NCI-H82 treated with DMSO at 0.1 percent for 48 hours (cell line): ENCODE measurements at regions not wholly inside any gene's neighbourhood (a gene's known extent, or its start where the extent isn't known, plus 50 kb on each side); places are given as distances from the start of the nearest gene placed in this dataset.
"Not testable (repeated sequence)": the region's sequence is repeated elsewhere in the genome, so short reads cannot be mapped to it uniquely, and the experiment has no call there.

Experiments
- DNase-seq: peaks from one replicate; lab custom pipeline; 2025; ENCODE audit not compliant: unreplicated experiment; lab: John Stamatoyannopoulos, UW

- no peak for DNase-seq
Measured at GRCh38 chr1:87398641-87399040, 70.0 kb downstream of the LMO4 start.

GRCh38 chr1:87399264-87399663 lies 70.6 kb downstream of the LMO4 start:
- no peak for DNase-seq

- DNase-seq: no peak
Measured at GRCh38 chr1:87399701-87400100, 71.0 kb downstream of the LMO4 start.

GRCh38 chr1:87400813-87401212 lies 72.1 kb downstream of the LMO4 start:
- no peak for DNase-seq

DNA sequence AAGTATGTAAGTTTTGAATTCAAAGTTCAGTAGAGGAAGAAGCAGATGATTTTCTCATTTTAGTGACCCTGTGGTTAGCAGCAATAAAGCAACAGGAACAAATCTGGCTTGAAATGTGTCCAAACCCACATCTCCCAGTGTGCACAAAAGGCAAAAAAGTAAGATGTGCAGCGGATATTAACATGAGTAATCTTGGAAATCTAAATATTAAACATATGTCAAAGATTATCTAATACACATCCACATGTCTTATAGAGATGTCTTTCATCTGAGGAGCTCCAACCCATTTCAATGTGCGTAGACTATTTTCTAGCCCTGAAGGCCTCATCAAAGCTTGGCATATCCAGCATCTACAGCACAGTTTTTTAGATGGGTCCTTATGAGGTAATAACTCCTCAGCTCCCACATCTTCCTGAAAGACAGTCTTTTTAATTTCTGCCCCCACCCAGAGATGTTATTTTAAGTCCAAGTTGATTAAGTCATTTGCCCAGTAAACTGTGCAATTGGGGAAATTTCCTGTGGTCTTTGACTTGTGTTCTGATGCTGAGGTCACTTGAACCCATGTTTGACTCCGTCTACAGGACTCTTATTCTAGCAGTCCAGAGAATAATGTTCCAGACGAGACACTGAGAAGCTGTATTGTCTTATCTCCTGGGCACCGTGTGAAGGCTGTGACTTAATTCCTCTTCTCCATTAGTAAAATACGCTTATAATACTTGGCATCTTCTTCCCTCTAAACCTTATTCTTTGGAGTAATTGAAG lies 73.7 kb downstream of the LMO4 start:
- no peak for DNase-seq

GRCh38 chr1:87403061-87403820 lies 74.6 kb downstream of the LMO4 start:
- DNase-seq: no peak

DNA sequence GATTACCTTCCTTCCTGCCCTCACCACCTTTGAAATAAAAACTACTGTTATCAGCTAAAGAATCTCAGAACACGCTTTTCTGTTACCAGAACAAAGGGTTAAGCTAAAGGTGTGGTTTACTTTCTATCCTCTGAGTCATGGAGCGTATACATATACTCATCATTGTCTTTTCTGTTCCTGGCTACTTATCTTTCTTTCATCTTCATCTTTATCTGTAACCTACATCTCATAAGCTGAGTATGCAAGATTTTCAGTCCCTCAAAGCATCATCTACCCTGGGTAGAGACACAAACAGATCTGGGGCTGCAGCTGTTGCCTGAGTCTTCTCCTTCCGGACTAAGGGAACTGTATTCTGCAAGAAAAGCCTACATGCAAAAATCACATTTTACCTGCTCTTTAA lies 75.6 kb downstream of the LMO4 start:
- DNase-seq: no peak

GRCh38 chr1:87408665-87409248 lies 80.1 kb downstream of the LMO4 start:
- no peak for DNase-seq

DNA sequence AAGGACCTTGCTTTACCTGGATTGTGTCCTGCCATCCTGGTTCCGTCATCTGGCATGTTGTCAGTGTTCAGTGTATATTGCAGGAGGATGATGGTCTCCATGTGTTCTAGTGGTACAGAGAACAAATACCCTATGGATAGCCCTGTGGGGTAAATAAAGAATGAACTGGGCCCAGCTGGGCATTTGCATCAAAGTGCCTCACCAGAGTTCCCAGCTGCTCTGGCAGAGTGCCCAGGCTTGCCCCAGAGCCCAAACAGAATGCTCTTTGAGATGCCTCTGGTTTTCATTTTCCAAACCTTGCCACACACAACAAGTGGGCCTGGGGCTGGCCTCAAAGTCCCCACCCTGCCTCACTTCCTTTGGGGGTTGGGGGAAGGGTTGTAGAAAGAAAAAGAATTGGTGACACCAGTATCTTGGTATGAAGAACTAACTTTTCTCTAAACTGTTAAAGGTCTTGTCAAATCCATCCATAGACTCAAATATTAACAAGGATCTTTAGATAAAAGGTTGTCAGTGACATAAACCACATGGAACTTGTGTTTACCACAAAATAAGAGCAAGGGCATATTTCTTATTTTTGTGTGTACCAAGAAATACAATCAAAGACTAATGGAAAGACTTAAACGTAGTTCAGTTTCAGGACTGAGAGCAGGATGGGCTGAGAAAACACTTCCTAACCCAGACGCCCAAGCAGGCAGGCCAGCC lies 82.2 kb downstream of the LMO4 start:
- DNase-seq: no peak

DNA sequence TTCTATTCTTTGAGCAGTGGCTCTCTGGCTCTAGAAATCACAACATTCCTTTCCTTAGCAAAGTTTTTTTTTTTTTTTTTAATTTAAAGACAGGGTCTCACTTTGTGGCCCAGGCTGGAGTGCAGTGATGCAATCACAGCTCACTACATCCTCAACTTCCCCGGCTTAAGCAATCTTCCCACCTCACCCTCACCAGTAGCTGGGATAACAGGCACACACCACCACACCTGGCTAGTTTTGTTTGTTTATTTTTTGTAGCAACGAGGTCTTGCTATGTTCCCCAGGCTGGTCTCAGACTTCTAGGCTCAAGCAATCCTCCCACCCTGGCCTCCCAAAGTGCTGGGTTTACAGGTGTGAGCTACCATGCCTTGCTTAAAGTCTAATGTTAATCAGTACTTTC lies 85.2 kb downstream of the LMO4 start:
- DNase-seq: not testable (repeated sequence)

GRCh38 chr1:87418048-87418447 lies 89.4 kb downstream of the LMO4 start:
- DNase-seq: no peak

GRCh38 chr1:87421809-87422208 lies 93.1 kb downstream of the LMO4 start:
- DNase-seq: no peak

- no peak for DNase-seq
Measured at GRCh38 chr1:87424541-87424940, 95.9 kb downstream of the LMO4 start.

- no peak for DNase-seq
Measured at GRCh38 chr1:87426463-87427249, 98.0 kb downstream of the LMO4 start.

DNA sequence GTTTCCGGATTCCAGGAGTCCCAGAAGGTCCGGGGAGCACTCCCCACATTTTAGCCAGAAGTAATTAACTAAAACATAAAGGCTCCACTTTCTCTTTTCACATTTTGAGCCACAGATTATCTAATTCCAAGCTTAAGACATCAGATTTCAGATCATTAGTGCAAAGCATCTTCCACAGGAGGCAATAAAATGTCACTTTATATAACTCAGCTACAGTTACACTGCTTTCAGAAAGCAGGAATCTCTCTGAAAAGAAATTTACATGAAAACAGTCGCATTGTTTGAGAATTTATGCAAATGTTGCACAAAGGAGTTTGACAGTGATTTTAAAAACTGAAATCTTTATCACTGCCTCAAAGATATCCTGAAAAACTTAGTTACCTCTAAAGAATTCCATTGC lies 99.7 kb downstream of the LMO4 start:
- DNase-seq: no peak

DNA sequence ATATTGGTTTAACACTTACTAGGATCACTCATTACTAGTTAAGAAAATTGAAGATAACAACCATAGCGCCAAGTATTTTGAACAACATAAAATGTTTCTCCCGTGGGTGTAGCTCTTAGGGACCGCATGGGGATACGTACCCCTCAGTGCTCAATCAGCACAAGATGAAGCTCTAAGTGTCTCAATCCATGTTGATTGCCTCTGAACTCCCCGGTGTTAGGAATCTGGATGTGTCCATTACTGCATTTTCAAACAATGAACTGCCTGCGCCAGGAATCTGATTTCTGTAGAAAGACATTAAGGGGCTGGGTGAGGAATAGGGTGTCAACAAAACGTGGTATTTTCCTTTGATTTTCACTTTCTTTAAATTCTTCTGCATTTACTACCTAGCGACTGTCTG lies 100.2 kb downstream of the LMO4 start:
- DNase-seq: no peak

DNA sequence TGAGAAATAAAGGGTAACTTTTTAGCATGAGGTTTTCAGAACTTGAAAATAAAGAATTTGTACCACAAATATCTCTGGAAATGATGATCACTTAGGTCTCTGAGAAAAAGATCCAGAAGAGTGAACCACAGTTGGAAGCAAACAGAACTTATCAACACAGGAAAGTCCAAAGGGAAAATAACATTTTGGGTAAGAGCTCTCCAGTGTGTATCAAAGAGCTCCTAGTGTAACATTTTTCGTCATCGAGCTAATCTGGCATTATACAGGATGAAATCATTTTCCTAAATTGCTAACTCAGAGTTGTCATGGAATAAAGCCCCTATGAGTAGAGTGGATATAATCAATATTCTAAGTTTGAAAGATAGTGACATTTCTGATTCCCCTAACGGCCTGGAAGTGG lies 104.0 kb downstream of the LMO4 start:
- DNase-seq: no peak

- DNase-seq: not testable (repeated sequence)
Measured at GRCh38 chr1:87433101-87433500, 104.4 kb downstream of the LMO4 start.

GRCh38 chr1:87435484-87435883 lies 106.8 kb downstream of the LMO4 start:
- DNase-seq: no peak

- not testable (repeated sequence) for DNase-seq
Measured at GRCh38 chr1:87436115-87436514, 107.4 kb downstream of the LMO4 start.

DNA sequence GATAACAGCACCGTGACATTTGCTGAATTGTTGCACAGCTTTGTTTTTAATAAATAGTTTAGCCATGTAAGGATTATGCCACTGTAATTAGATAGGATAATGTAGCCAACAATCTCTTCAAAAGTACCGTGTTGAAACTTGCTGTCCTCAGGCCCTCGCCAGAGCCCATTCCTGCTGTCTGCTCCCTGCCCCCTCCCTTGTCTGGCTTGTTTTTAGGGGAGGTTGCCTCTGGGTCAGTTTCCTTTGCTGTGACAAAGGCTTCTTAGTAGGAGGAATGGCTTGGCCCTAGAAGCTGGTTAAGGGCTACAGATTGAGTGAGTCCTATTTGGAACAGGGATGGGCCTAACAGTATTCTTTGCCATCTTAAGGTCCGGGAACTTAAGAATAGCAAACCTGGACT lies 107.9 kb downstream of the LMO4 start:
- DNase-seq: no peak
